Vagina (tissue), 2 donors: ENCODE measurements at regions not wholly inside any gene's neighbourhood (a gene's known extent, or its start where the extent isn't known, plus 50 kb on each side); places are given as distances from the start of the nearest gene placed in this dataset.
A peak's percentile ranks its signal among the peaks of the same experiment; 100 is the strongest.
"Not testable (repeated sequence)": the region's sequence is repeated elsewhere in the genome, so short reads cannot be mapped to it uniquely, and the experiment has no call there.

Source experiments
- DNase-seq, 2 donors: peaks; one replicate each; pipeline ENCODE4 v3.0.0-alpha.2; 2017; ENCODE audit errors: extremely low spot score in 2 of 2
- H3K27ac ChIP-seq: fragments of 200-600 bp; sonication (generic); one replicate; pipeline ENCODE4 v1.5.1; 2019
- H3K27me3 ChIP-seq: fragments of 200-600 bp; sonication (generic); one replicate; pipeline ENCODE4 v1.5.1; 2019
- H3K36me3 ChIP-seq, 2 donors: fragments of 200-600 bp; sonication (generic); one replicate each; pipeline ENCODE4 v1.5.1; 2017 to 2019
- H3K4me1 ChIP-seq: fragments of 200-600 bp; sonication (generic); one replicate; pipeline ENCODE4 v1.5.1; 2019
- H3K4me3 ChIP-seq, 2 donors: fragments of 200-600 bp; sonication (generic); 1 replicate in 1 of 2; 2 replicates in 1 of 2; pipeline ENCODE4 v1.5.1; 2016 to 2019
- H3K9me3 ChIP-seq: fragments of 200-600 bp; sonication (generic); one replicate; pipeline ENCODE4 v1.5.1; 2019
- intact Hi-C: fragments of 100-400 bp; cut with DNase I; formaldehyde crosslinking; loops from one replicate; pipeline ENCODE4 v1.15.1; 2023
- TF ChIP-seq, protein P1 (sequence below), 3 experiments: fragments of 450-650 bp in 2 of 3; fragments of 200-600 bp in 1 of 3; sonication (generic) in 1 of 3; IDR thresholded peaks; one replicate each; pipeline ENCODE4 v1.5.1; 2017 to 2019; ENCODE audit warnings: antibody characterized with exemption in 3 of 3, mild to moderate bottlenecking in 2 of 3, moderate library complexity in 2 of 3

DNA sequence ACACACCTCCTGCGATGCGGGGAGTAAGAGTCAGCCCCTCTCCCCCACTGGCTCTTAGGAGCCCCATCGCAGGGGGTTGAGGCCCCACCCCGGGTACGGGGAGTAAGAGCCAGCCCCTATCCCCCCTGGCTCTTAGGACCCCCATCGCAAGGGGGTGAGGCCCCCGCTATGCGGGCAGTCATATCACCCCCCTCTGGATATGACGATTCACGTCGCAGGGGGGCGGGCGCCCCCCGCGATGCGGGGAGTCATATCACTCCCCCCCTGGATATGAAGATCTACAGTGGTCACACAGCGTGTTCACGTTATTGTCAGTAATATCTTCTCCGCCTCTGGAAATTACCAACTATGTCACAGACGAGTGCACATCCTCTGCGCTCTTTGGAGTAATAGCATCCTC is 61.1 kb downstream of the DEFB131A start:
- DNase-seq, H3K36me3 ChIP-seq, H3K4me1 ChIP-seq, H3K4me3 ChIP-seq, H3K27ac ChIP-seq, H3K27me3 ChIP-seq, H3K9me3 ChIP-seq, intact Hi-C loops: not testable (repeated sequence)

DNA sequence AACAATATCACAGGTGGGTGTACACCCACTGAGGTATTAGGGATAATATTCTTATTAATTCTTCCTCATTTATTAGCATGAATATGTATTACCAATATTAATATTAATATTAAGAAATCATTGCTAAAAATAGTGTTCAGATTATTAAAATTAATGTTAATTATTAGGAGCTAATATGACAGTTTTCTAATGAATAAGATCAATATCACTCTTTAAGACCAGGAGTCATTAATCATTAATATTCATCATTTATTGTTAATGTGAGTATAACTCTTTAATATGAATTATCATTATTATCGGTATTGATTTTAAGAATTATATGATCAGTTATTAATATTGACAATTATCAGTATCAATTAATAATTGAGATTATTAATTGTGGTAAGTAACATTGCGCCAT is 62.5 kb downstream of the DEFB131A start:
- H3K4me3 ChIP-seq, H3K27ac ChIP-seq, intact Hi-C loops, H3K36me3 ChIP-seq, DNase-seq, H3K27me3 ChIP-seq, H3K4me1 ChIP-seq, H3K9me3 ChIP-seq: not testable (repeated sequence)

DNA sequence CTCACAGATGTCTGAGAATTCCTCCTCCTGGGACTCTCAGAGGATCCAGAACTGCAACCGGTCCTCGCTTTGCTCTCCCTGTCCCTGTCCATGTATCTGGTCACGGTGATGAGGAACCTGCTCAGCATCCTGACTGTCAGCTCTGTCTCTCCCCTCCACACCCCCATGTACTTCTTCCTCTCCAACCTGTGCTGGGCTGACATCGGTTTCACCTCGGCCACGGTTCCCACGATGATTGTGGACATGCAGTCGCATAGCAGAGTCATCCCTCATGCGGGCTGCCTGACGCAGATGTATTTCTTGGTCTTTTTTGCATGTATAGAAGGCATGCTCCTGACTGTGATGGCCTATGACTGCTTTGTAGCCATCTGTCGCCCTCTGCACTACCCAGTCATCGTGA is 68.7 kb downstream of the DEFB131A start:
- H3K4me3 ChIP-seq, H3K9me3 ChIP-seq, intact Hi-C loops, H3K36me3 ChIP-seq, H3K27ac ChIP-seq, DNase-seq, H3K27me3 ChIP-seq, H3K4me1 ChIP-seq: not testable (repeated sequence)

DNA sequence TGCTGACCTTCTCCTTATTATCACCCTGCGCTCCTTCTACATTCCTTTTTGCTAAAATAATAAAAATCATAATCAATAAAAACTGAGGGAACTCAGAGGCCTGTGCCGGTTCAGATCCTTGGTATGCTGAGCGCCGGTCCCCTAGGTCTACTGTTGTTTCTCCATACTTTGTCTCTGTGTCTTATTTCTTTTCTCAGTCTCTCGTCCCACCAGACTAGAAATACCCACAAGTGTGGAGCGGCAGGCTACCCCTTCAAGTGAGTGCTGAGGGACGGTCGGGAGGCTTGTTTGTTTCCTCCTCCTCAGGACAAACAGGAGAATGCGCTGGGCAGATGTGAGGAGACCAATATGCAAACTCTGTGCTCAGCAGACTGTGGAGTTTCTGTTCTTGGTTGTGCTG is 75.4 kb downstream of the DEFB131A start:
- H3K27me3 ChIP-seq, H3K4me3 ChIP-seq, H3K4me1 ChIP-seq, H3K9me3 ChIP-seq, DNase-seq, H3K36me3 ChIP-seq, intact Hi-C loops, H3K27ac ChIP-seq: not testable (repeated sequence)

DNA sequence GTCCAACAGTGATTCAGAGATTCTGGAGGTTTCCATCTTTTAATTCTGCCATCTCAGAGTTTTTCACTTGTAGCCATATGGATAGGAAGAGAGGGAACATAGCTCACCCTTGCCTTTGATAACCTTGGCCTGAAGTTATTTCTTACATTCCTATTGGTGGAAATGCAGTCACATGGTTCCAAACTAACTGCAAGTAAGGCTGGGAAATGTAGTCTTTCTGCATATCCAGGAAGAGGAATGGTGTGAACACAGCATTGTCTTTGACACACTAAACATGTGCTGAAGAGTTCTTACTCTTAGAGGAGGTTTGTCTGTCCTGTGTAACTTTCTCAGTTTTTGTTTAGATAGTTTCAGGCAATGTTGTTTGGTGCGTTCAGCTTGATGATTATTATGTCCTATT is 78.7 kb downstream of the DEFB131A start:
- intact Hi-C loops, H3K4me3 ChIP-seq, H3K4me1 ChIP-seq, DNase-seq, H3K9me3 ChIP-seq, H3K36me3 ChIP-seq, H3K27me3 ChIP-seq, H3K27ac ChIP-seq: not testable (repeated sequence)

DNA sequence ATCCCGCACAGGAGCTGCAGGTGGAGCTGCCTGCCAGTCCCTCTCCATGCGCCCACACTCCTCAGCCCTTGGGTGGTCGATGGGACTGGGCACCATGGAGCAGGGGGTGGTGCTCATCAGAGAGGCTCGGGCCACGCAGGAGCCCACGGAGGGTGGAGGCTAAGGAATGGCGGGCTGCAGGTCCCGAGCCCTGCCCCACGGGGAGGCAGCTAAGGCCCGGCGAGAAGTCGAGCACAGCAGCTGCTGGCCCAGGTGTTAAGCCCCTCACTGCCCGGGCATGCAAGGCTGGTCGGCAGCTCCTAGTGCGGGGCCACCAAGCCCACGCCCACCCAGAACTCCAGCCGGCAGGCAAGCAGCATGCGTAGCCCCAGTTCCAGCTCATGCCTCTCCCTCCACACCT is 80.2 kb downstream of the DEFB131A start:
- DNase-seq, H3K9me3 ChIP-seq, H3K27ac ChIP-seq, H3K36me3 ChIP-seq, H3K4me1 ChIP-seq, H3K27me3 ChIP-seq, H3K4me3 ChIP-seq, intact Hi-C loops: not testable (repeated sequence)

DNA sequence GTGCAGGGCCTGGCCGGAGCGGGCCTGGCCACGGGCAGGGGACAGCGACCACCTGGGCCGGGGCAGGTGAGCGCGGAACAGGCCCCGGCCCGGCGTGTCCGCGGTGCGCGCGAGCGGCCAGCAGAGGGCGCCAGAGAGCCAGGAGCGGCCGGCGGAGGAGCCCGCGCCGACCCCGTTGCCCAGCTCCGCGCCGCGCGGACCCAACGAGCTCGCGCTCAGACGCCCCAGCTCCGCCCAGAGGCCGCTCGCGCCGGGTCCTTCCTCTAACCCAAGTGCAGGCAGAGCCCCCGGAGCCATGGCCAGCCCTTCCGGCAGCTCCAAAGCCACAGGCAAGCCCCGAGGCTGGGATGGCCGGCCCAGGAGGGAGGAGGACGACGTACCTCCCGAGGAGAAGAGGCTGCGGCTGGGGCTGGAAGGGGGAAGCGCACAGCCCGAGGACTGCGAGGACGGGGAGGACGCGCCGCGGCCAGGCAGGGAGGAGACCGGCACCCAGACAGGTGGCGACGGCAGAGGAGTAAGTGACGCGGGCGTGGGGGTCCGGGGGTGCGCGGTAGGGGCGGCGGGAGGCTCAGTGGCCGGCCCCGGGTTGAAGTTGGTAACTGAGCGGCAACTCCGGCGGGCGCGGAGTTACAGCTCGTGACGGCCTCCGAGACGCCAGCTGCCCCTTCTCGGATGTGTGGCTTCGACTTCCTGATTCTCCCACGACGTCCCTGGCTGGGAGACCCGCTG is 88.1 kb downstream of the DEFB131A start:
- peak overlapping the region; percentile 61 for H3K27ac ChIP-seq
- TF ChIP-seq, protein P1, sequence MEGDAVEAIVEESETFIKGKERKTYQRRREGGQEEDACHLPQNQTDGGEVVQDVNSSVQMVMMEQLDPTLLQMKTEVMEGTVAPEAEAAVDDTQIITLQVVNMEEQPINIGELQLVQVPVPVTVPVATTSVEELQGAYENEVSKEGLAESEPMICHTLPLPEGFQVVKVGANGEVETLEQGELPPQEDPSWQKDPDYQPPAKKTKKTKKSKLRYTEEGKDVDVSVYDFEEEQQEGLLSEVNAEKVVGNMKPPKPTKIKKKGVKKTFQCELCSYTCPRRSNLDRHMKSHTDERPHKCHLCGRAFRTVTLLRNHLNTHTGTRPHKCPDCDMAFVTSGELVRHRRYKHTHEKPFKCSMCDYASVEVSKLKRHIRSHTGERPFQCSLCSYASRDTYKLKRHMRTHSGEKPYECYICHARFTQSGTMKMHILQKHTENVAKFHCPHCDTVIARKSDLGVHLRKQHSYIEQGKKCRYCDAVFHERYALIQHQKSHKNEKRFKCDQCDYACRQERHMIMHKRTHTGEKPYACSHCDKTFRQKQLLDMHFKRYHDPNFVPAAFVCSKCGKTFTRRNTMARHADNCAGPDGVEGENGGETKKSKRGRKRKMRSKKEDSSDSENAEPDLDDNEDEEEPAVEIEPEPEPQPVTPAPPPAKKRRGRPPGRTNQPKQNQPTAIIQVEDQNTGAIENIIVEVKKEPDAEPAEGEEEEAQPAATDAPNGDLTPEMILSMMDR (IDR thresholded peaks at IDR 0.05): peak; percentile 60 to 93 (median 77)
- H3K9me3 ChIP-seq, H3K4me1 ChIP-seq, H3K27me3 ChIP-seq, intact Hi-C loops, DNase-seq, H3K36me3 ChIP-seq: not testable (repeated sequence)
- H3K4me3 ChIP-seq: peak overlapping the region; percentile 38 to 54

DNA sequence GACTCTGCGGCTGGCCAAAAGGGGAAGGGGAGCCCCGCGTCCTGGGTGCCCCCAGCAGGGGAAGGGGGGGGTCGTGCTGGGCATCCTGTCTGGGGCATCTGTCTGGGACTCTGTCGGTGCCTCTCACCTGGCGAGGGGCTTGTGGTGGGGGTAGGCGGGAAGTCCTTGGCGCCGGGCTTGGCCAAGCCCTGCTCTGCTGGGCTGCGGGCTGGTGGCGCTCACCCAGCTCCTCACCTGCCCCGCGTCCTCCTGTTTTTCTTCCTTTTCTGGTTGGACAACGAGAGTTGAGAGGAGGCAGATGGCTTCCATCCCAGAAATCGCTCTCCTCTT is 88.6 kb downstream of the DEFB131A start:
- DNase-seq, H3K36me3 ChIP-seq, intact Hi-C loops, H3K4me1 ChIP-seq, H3K9me3 ChIP-seq, H3K27me3 ChIP-seq: not testable (repeated sequence)
- H3K4me3 ChIP-seq: peak overlapping the region; percentile 38 to 54
- peak overlapping the region; percentile 61 for H3K27ac ChIP-seq

DNA sequence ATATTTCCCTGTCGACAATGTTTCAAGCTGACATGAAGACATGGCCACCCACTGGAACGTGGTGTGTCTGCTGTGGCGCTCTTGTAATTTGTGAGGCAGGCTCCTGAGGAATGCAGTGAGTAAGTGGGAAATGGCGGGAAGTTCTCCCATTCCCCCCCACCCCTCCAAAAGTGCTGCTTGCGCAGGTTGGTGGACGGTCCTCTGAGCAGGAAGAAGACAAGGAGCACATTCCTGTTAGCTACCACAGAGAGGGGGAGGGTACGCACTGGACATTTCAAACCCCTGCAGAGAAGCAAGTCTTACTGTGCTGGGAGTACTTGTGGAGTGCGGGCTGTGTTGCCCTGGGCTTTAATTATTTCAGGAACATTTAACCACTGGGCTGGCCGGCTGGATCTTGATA is 92.9 kb downstream of the DEFB131A start:
- H3K27me3 ChIP-seq, H3K4me3 ChIP-seq, H3K9me3 ChIP-seq, H3K36me3 ChIP-seq, H3K27ac ChIP-seq, H3K4me1 ChIP-seq, intact Hi-C loops, DNase-seq: not testable (repeated sequence)

DNA sequence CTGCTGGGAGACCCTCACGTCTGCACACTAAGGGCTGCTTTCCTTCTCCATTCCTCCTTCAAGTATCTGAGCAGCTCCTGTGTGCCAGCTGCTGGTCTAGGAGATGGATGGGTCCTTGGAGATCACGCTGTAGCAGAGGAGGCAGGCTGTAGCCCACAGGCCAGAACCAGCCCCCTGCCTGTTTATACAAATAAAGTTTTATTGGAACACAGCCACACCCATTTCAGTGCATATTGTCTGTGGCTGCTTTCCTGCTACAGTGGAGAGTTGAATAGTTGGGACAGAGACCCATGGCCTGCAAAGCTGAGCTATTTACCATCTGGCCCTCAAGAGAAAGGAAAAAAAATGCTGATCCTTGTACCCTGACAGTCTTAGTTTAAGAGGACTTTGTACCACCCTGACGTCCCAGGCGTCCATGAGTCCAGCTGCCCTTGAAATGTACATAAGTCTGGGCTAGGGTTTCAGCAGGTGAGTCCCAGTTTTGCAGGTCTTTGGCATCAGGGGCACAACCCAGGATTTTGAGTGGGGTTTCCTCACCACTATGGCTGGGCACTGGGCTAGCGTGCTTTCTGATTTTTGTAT is 95.8 kb downstream of the DEFB131A start:
- H3K36me3 ChIP-seq, intact Hi-C loops, DNase-seq, H3K9me3 ChIP-seq, H3K27ac ChIP-seq, H3K4me3 ChIP-seq, H3K27me3 ChIP-seq, H3K4me1 ChIP-seq: not testable (repeated sequence)

DNA sequence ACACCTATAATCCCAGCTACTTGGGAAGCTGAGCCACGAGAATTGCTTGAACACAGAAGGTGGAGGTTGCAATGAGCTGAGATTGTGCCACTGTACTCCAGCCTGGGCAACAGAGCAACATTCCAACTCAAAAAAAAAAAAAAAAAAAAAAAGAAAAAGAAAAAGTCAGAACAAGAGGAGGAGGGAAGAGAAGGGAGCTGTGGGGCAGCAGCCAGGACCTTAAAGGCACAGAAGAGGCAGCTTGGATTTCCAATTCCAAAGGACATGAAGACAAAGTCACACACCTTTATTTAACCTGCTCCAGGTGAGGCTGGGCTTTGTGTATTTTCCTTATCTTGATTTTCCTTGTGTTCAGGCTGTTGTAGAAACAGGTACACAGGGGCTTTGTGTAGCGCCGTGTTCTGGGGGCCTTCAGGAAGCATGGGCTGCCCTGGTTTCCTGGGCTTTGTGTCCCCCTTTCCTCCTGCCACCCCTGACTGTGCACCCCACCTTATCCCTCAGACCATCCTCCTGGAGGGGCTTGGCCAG is 97.2 kb downstream of the DEFB131A start:
- H3K4me1 ChIP-seq, H3K9me3 ChIP-seq, H3K27me3 ChIP-seq, H3K27ac ChIP-seq, H3K36me3 ChIP-seq, intact Hi-C loops, H3K4me3 ChIP-seq, DNase-seq: not testable (repeated sequence)

DNA sequence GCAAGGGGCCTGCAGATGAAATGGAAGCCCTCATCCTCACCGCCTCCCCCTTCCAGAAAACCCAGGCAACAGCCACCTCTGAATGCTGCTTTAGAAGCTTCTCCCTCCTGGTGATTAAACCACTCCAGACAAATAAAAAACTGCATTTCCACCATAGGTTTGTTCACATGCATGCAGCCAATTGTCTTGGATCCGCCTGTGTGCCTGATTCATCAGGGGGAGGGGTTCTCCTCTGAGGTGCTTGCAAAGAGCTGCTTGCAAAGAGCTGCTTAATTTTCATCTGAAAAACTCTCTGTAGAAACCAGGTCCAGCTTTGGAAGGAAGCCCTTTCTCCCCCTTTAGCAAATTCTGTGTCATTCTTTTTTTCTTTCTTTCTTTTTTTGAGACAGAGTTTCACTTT is 100.6 kb downstream of the DEFB131A start:
- H3K36me3 ChIP-seq, H3K9me3 ChIP-seq, DNase-seq, H3K27me3 ChIP-seq, H3K4me1 ChIP-seq, H3K4me3 ChIP-seq, H3K27ac ChIP-seq, intact Hi-C loops: not testable (repeated sequence)

DNA sequence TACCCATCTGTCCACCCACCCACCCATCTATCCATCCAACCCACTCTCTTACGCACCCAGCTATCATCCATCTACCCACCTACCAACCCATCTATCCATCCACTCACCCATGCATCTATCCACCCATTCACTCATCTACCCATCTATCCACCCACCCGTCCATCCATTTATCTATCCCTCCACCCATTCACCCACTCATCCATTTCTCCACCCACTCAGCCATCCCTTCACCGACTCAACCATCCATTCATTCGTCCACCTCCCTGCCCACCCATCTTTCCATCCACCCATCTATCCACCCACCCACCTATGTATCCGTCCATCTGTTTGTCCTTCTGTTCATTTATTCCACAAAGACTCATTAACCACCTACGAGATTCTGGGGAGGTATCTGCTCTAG is 103.3 kb downstream of the DEFB131A start:
- H3K4me1 ChIP-seq, H3K9me3 ChIP-seq, H3K27ac ChIP-seq, H3K36me3 ChIP-seq, H3K4me3 ChIP-seq, DNase-seq, H3K27me3 ChIP-seq, intact Hi-C loops: not testable (repeated sequence)
